ENCODE measurements at regions not wholly inside any gene's neighbourhood (a gene's known extent, or its start where the extent isn't known, plus 50 kb on each side); places are given as distances from the start of the nearest gene placed in this dataset.

DNA sequence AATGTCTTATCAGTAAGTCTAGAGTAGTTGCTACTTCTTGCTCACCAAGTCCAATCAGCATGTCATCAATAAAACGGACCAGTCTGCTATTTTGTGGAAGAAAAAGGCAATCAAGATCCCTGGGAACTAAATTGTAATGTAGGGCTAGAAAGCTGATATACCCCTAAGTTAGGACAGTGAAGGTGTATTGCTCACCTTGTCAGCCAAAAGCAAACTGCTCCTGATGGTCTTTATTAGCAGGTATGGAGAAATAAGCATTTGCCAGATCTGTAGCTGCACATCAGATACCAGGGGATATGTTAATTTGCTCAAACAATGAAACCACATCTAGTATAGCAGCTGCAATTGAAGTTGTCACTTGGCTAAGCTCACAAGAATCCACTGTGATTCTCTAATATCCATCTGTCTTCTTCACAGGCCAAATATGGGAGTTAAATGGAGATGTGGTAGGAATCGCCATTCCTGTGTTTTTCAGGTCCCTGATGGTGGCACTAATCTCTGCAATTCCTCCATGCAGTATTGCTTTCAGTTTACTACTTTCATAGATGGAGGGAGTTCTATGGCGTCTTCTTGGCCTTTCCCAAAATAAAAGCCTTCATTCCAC is 75.0 kb downstream of the TMEM237 start:
- TF ChIP-seq CTCF (IDR thresholded peaks at IDR 0.05; ENCODE audit: low read depth, low read length), result no peak
- TF ChIP-seq MYC (IDR thresholded peaks at IDR 0.05; ENCODE audit: low read depth, low read length), result no peak
- no peak for TF ChIP-seq POLR2A (IDR thresholded peaks at IDR 0.05; ENCODE audit: extremely low read depth, insufficient read length)
- TF ChIP-seq, protein P1, sequence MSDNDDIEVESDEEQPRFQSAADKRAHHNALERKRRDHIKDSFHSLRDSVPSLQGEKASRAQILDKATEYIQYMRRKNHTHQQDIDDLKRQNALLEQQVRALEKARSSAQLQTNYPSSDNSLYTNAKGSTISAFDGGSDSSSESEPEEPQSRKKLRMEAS (IDR thresholded peaks at IDR 0.05; ENCODE audit: low read depth, low read length), result no peak

All from NB4 (cell line).